Stimulated activated naive CD4-positive, alpha-beta T cell treated with Interleukin-2 at 50 U/mL for 16 hours (primary cell): ENCODE measurements at regions not wholly inside any gene's neighbourhood (a gene's known extent, or its start where the extent isn't known, plus 50 kb on each side); places are given as distances from the start of the nearest gene placed in this dataset.

ENCODE experiments used
- DNase-seq: peaks from one replicate; lab custom pipeline; 2025; lab: John Stamatoyannopoulos, UW

DNA sequence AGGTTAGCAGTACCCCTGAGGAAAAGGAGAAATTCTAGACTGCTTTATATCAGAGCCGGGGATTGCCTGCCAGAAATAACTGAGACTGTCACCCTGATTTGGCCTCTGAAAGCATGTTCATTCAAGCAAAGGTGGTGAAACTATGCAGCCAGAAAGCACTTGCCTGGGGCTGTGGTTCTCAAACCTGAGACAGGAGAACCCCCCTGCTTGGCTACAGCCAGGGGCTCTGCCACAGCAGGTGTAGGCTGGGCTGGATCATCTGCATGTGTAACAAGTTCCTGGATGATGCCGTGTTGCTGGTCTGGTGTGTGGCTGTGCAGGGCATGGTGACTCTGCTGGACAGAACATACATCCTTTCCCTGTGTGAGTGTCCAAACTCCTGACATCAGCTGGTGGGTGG, 157.8 kb downstream of the NXNL2 start:
- DNase-seq, result no peak

- no peak for DNase-seq
Measured at GRCh38 chr9:88694625-88695024, 159.6 kb downstream of the NXNL2 start.

DNA sequence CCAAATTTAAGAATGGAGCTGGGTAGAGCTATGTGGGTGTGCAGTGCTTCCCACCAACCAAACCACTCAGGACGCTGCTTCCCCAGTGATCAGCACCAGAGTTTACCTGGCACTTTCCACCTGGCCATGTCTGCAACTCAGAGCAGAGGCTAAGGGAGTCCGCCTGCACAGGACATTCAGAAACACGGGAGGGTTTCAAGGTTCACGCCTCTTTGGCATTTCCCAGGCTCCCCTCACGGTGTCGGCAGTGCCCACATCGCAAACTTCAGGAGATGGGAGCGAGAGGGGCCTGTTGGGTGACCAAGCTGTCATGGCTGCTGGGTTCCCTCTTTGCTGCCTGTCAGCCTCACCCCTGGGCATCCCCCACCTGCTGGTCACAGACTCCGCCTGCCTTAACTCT, 161.5 kb downstream of the NXNL2 start:
- DNase-seq, result no peak

DNA sequence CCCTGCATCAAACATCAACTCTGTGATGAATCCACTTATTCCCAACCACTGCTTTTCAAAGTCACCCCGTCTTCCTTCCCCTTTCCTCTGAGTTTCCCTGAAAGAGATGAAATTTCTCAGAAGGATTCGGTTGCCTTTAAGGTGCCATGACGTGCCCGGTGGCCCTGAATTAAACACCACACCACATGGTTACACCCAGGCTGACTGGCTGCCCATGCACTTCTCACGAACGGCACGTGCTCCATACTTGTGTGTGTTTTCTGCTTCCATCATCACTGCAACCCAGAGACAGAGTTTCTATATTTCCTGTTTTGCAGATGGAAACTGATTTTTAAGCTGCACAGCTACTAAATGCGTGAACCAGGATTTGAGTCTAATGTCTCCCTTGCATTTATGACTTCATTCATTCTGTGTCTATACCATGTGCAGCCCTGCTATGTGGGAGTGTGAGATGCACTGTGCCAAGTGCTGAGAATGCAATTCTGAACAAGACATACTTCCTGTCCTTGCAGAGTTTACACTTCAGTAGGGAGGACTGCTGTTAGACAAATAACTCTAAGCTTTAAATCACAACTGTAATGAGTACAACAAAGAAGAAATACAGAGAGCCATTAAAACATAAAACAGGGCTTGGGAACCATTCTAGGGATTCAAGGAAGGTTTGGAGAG, 162.9 kb downstream of the NXNL2 start:
- no peak for DNase-seq

GRCh38 chr9:88702985-88703384, 168.0 kb downstream of the NXNL2 start:
- DNase-seq, result no peak

- DNase-seq, result no peak
Measured at GRCh38 chr9:88706193-88707113, 171.5 kb downstream of the NXNL2 start.

- no peak for DNase-seq
Measured at GRCh38 chr9:88710449-88710848, 175.5 kb downstream of the NXNL2 start.

- no peak for DNase-seq
Measured at GRCh38 chr9:88711719-88712118, 176.7 kb downstream of the NXNL2 start.

DNA sequence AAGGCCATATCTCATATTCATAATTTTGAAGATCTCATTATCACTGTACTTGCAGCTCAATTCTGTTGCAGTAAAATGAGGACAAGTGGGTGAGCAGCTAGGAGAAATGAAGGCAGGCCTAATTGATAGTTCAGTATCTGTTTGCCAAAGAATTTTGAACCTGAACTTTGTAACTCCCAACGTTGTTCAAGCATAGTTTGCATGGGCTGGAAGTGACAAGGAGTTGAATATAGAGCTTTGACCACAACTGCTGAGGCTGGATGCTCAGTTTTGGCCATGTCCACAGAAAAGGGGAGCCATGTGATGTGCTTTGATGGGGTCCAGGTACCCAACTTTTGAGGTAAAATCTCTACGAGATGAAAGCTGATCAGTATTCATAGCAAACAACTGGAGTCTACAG, 177.5 kb downstream of the NXNL2 start:
- no peak for DNase-seq

GRCh38 chr9:88713010-88713409, 178.0 kb downstream of the NXNL2 start:
- DNase-seq, result no peak

DNA sequence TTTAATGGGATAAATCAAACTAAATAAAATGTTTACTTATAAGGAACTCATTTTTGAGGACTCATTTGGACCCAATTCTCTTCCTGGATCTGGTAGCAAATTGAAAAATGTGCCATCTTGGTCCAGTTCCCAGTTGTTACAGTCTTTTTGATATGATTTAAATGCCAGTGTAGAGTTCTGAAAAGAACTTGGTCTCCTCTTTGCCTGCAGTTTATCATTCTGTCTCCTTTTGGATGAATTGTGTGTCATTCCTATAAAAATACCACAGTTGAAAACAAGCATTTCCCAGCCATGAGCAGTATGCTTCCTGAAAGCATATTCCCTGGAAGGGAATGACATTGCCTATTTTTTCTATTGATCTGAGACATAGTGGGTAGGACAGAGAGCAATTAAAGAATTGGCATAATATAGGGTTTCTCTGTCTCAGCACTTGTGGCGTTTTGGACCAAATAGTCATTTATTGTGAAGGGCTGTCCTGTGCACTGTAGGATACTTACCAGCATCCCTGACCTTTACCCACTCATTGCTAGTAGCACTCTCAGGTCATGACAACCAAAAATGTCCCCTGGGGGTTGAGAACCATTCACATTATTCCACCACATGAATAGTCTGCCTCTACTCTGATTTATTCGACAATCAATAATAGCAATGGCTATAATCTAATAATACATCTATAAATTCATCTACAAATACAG, 181.8 kb downstream of the NXNL2 start:
- DNase-seq, result no peak

DNA sequence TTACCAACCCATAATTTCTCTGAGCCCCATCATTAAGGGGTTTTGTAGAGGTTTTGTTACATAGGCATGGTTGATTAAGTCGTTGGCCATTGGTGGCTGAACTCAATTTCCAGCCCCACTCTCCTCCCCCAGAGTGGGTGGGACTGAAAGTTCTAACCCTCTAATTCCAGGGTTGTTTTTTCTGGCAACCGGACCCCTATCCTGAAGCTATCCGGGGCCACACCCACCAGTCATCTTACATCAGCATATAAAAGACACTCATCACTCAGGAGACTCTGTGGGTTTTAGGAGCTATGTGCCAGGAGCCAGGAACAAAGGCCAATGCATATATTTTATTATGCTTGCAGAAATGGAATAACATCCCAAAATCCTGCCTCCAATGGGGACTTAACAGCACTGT, 186.0 kb downstream of the NXNL2 start:
- no peak for DNase-seq

DNA sequence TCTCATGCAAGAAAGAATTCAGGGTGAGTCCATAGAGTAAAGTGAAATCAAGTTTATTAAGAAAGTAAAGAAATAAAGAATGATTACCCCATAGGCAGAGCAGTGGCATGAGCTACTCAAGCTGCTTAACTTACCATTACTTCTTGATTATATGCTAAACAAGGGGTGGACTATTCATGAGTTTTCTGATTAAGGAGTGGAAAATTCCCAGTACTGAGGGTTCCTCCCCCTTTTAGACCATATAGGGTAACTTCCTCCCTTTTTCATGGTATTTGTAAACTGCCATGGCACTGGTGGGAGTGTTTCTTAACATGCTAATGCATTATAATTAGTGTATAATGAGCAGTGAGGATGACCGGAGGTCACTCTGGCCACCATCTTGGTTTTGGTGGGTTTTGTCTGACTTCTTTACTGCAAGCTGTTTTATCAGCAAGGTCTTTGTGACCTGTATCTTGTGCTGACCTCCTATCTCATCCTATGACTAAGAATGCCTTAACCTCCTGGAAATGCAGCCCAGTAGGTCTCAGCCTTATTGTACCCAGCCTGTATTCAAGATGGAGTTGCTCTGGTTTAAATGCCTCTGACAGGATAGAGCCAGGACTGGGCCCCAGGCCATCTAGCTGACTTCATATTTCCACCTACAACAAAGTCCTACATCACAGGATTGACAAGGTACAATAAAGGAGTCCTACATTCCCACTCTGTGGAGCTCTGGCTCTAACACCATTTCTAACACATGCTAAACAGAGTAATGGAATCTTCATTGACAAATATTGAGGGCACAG, 186.7 kb downstream of the NXNL2 start:
- DNase-seq, result no peak

- DNase-seq, result no peak
Measured at GRCh38 chr9:88722753-88723152, 187.8 kb downstream of the NXNL2 start.

DNA sequence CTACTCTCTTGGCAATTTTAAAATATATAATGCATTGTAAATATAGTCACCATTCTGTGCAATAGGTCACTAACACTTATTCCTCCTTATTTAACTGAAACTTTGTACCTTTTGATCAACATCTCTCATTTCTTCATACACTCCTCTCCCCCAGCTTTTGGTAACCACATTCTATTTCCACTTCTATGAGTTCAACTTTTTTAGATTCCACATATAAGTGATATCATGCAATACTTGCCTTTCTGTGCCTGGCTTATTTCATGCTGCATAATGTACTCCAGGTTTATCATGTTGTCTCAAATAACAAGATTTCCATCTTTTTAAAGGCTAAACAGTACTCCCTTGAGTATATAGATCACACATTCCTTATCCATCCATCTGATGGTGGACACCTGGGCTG, 188.8 kb downstream of the NXNL2 start:
- DNase-seq, result no peak

- DNase-seq, result no peak
Measured at GRCh38 chr9:88724331-88724730, 189.4 kb downstream of the NXNL2 start.

- DNase-seq, result no peak
Measured at GRCh38 chr9:88725300-88726019, 190.5 kb downstream of the NXNL2 start.

GRCh38 chr9:88726803-88727202, 191.8 kb downstream of the NXNL2 start:
- DNase-seq, result no peak

DNA sequence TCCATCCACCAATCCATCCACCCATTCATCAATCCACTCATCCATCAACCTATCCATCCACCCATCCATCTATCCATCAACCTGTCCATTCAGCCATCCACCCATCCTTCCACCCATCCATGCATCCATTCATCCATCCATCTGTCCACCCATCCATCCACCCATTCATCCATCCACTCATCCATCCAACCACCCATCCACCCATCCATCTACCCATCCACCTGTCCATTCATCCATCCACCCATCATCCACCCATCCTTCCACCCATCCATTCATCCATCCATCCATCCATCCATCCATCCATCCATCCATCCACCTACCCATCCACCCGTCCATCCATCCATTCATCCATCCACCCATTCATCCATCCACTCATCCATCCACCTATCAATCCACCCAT, 195.8 kb downstream of the NXNL2 start:
- DNase-seq, result no peak

DNA sequence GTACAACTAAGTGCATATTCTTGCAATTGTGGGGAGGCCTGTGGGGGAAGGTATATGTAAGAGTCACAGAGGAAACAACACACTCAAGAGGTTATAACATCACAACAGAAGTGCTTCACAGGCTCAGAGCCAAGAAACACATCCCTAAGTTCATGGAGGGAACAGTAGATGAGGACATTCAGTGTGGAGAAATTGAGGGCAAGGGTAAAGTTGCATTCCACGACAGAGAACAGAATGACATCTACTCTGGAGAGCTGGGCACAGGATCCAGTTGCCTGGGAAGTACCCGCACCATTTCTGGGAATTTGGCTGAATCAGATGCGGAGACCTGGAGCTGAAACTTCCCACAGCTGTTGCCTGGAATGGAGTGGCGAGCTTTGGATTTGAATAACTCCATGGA, 197.2 kb downstream of the NXNL2 start:
- DNase-seq, result no peak

DNA sequence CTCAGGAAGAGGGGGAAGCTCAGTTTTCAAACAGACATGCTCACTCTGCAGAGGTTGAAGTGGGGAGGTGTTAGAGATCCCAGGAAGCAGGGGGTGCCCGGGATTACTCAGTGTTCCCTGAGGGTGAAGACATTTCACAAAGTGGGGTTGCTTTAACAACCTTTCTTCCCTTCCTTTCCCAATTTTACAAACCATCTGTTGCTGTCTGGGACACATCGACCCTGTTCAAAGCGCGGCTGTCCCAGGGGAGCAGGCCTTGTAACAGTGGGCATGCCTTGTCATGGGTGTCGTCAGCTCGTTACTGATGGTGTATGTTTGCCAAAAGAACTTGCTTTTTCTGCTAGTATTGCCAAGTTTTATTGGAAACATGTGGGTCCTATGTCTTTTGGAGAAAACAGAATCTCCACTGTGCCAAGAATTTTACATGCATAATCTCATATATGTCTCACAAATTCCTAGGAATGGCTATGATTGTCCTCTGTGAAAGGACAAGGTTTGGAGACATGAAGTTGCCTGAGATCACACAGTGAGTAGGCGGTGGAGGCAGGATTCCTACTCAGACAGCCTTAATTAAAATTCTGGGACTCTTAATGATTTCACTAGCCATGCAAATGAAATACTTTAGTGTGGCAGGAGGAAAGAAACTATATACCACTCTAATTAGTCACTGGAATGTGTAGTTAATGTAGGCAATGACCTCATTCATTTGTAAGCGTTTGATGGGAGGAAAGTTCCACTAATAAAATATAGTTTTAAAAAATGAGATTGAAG, 198.9 kb downstream of the NXNL2 start:
- no peak for DNase-seq
